HCT116 (cell line): ENCODE measurements at regions not wholly inside any gene's neighbourhood (a gene's known extent, or its start where the extent isn't known, plus 50 kb on each side); places are given as distances from the start of the nearest gene placed in this dataset.
"Not testable (repeated sequence)": the region's sequence is repeated elsewhere in the genome, so short reads cannot be mapped to it uniquely, and the experiment has no call there.

ENCODE experiments used
- ATAC-seq: fragments of 200-7000 bp; cut with Tn5 transposase; 2 replicates; pipeline ENCODE4 v1.9.1; 2020; ENCODE audit warnings: mild to moderate bottlenecking, moderate library complexity
- BruUV-seq: library from RNA; stranded (reverse); fragments of 400-500 nt; replicated peaks from 2 replicates; lab custom pipeline; 2021; lab: Mats Ljungman, UMichigan
- CTCF ChIA-PET: fragments of 300-600 bp; sonication (Branson Sonifier 250); formaldehyde crosslinking; loops from one replicate; lab custom pipeline; 2021; ENCODE audit warnings: antibody characterized with exemption; lab: Charles Lee
- POLR2A ChIA-PET: fragments of 300-600, 350-600 bp; sonication (Branson Sonifier 250); formaldehyde crosslinking; loops from one replicate; lab custom pipeline; 2021; ENCODE audit warnings: antibody characterized with exemption; lab: Charles Lee
- RAD21 ChIA-PET, 2 experiments: fragments of 300-600 bp; sonication (Branson Sonifier 250); formaldehyde crosslinking; loops; one replicate each; lab custom pipeline; 2023; ENCODE audit warnings: low total read pairs in 2 of 2; ENCODE audit not compliant: uncharacterized antibody in 2 of 2, unreplicated experiment in 2 of 2, low non-redundant PET in 1 of 2; lab: Charles Lee
- DNase-seq: peaks from one replicate; pipeline ENCODE4 v3.0.0-alpha.2; 2010; ENCODE audit warnings: low read depth, low spot score
- H2AFZ ChIP-seq: fragments of 200-600 bp; shearing (Covaris generic), sonication (generic); 2 replicates; pipeline ENCODE4 v1.6.1; 2017; ENCODE audit warnings: low read depth, mixed run types, mixed read lengths, antibody characterized with exemption, low read length; ENCODE audit not compliant: poor library complexity, severe bottlenecking
- H3K27ac ChIP-seq: 2 replicates; pipeline ENCODE4 v1.5.1; 2012; ENCODE audit warnings: low read depth, low read length
- H3K27me3 ChIP-seq: fragments of 200-600 bp; sonication (generic); 2 replicates; pipeline ENCODE4 v1.6.1; 2016; ENCODE audit warnings: mixed run types, low read length, mixed read lengths; ENCODE audit not compliant: insufficient read depth
- H3K36me3 ChIP-seq, 2 experiments: fragments of 200-500 bp in 1 of 2; fragments of 200-600 bp in 1 of 2; sonication (Bioruptor generic) in 1 of 2; sonication (generic) in 1 of 2; 2 replicates each; pipeline versions ENCODE4 v1.5.1 to v1.6.1; 2014 to 2016; ENCODE audit warnings: low read length in 2 of 2, inconsistent platforms in 1 of 2, mixed read lengths in 1 of 2, mixed run types in 1 of 2; ENCODE audit not compliant: insufficient read depth in 2 of 2, control insufficient read depth in 1 of 2
- H3K4me1 ChIP-seq, 2 experiments: fragments of 200-600 bp in 1 of 2; sonication (generic) in 1 of 2; 2 replicates each; pipeline versions ENCODE4 v1.5.1 to v1.6.1; 2012 to 2017; ENCODE audit warnings: low read length in 2 of 2, inconsistent platforms in 1 of 2, mild to moderate bottlenecking in 1 of 2, mixed read lengths in 1 of 2, mixed run types in 1 of 2, moderate library complexity in 1 of 2; ENCODE audit not compliant: insufficient read depth in 2 of 2, control insufficient read depth in 1 of 2
- H3K4me2 ChIP-seq: fragments of 200-600 bp; sonication (generic); 2 replicates; pipeline ENCODE4 v1.6.1; 2017; ENCODE audit warnings: mixed run types, low read length, mixed read lengths
- H3K4me3 ChIP-seq, 2 experiments: fragments of 200-600 bp in 1 of 2; sonication (generic) in 1 of 2; replicated peaks in 1 of 2; 2 replicates each; pipeline ENCODE4 v1.5.1; 2011 to 2016; ENCODE audit warnings: low read length in 2 of 2, control low read depth in 1 of 2, low read depth in 1 of 2, mild to moderate bottlenecking in 1 of 2, mixed read lengths in 1 of 2, mixed run types in 1 of 2
- H3K79me2 ChIP-seq: fragments of 200-600 bp; sonication (generic); 2 replicates; pipeline ENCODE4 v1.6.1; 2017; ENCODE audit warnings: mild to moderate bottlenecking, mixed run types, low read length, moderate library complexity, mixed read lengths; ENCODE audit not compliant: insufficient read depth
- H3K9ac ChIP-seq: fragments of 200-600 bp; sonication (generic); 2 replicates; pipeline ENCODE4 v1.6.1; 2016; ENCODE audit warnings: low read length, mixed read lengths
- H3K9me2 ChIP-seq: fragments of 200-600 bp; sonication (generic), shearing (Covaris generic); 2 replicates; pipeline ENCODE4 v1.6.1; 2017; ENCODE audit warnings: mixed run types, mild to moderate bottlenecking, moderate library complexity; ENCODE audit not compliant: insufficient read depth
- H3K9me3 ChIP-seq, 2 experiments: fragments of 200-500 bp in 1 of 2; fragments of 200-600 bp in 1 of 2; sonication (Bioruptor generic) in 1 of 2; sonication (generic) in 1 of 2; 2 replicates each; pipeline ENCODE4 v1.6.1; 2014 to 2017; ENCODE audit warnings: low read length in 2 of 2, mixed read lengths in 2 of 2, inconsistent platforms in 1 of 2, low read depth in 1 of 2, mild to moderate bottlenecking in 1 of 2, mixed run types in 1 of 2, moderate library complexity in 1 of 2; ENCODE audit not compliant: control insufficient read depth in 1 of 2, insufficient read depth in 1 of 2
- H4K20me1 ChIP-seq: fragments of 200-600 bp; sonication (generic), shearing (Covaris generic); 2 replicates; pipeline ENCODE4 v1.6.1; 2017; ENCODE audit warnings: mixed run types, mild to moderate bottlenecking, moderate library complexity; ENCODE audit not compliant: insufficient read depth
- intact Hi-C: fragments of 100-400 bp; cut with micrococcal nuclease; formaldehyde crosslinking; loops from 2 replicates; pipeline ENCODE4 v1.10.0; 2022

GRCh38 chr2:91566611-91567010 is 2875.1 kb downstream of the RPIA start:
- CTCF ChIA-PET, BruUV-seq, H3K27me3 ChIP-seq, H3K9ac ChIP-seq, DNase-seq, POLR2A ChIA-PET, RAD21 ChIA-PET, H4K20me1 ChIP-seq, H3K79me2 ChIP-seq, H3K9me2 ChIP-seq, H3K4me2 ChIP-seq, H2AFZ ChIP-seq, intact Hi-C loops, H3K27ac ChIP-seq, H3K4me3 ChIP-seq, ATAC-seq, H3K9me3 ChIP-seq, H3K4me1 ChIP-seq, H3K36me3 ChIP-seq: not testable (repeated sequence)

DNA sequence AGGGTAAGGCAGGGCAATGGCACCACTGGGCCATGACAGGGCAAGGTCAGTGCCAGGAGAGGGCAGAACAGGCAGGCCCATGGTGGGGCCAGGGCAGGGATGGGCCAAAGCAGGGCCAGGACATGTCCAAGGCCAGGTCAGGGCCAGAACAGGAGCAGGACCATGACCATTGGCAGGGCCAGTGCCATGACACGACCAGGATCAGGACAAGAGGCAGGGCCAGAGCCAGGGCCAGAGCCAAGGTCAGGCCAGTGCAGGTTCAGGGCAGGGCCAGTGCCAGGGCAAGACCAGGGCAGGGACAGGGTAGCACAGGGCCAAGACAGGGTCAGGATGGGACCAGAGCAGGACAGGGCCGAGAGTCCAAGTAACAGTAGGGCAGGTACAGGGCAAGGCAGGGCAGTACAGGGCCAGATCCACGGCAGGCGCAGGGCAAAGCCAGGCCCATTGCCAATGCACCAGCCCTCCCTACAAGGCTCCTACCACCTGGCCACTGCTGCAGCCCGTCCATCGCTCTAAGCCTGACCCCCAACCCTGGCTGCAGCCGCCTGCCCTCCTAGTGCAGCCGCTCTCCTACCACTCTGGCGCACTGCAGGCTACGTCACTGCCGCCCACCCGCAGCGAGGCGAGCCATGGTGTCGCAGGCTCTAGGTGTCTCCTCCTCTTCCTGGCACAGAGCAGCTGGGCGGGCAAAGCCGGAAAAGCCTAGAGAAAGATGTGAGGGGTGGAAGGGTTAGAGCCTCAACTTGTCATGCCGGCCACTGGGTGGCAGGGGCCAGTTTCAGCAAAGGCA is 2876.3 kb downstream of the RPIA start:
- DNase-seq, CTCF ChIA-PET, H3K27ac ChIP-seq, H2AFZ ChIP-seq, RAD21 ChIA-PET, H3K36me3 ChIP-seq, H3K9me3 ChIP-seq, H3K9me2 ChIP-seq, intact Hi-C loops, H3K27me3 ChIP-seq, H3K9ac ChIP-seq, H4K20me1 ChIP-seq, H3K4me1 ChIP-seq, H3K4me2 ChIP-seq, BruUV-seq, POLR2A ChIA-PET, H3K79me2 ChIP-seq, H3K4me3 ChIP-seq, ATAC-seq: not testable (repeated sequence)

DNA sequence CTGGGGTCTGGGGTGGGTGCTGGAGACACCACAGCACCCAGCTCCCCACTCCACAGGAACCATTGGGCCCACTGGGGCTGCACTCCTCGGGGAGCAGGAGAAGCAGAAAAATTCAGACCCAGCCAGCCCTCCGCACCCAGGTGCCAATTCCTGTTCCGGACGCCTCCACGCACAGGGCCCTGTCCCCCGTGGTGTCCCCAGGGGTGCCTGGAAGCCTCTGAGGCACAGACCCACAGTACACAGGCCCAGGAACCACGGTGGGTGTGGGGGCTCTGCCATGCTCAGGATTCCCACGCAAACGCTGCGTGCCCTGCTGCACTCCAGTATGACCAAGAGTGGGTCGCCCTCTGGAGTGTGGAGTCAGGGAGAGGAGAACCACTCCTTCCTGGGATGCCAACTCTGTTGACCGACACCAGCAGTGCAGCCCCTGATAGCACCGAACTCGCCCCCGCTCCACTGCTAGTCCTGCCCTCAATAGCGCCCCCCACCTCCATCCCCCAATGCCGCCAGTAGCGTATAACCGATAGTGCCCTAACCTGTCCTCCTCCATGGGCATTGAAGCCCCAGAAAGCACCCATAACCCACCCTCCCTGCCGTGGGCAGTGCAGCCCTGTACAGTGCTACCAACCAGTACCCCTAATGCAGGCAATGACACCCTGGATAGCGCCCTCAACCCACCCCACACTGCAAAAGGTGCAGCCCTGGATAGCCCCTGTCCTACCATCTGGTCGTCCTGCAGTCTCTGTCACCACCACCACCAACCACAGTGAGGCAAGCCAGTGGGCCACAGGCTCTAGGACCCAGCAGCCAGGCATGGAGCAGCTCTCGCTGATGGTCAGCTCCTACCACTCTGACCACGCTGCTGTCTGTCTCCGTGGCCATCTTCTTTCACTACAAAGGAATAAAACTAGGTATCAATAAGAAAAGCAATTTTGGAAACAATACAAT is 2877.2 kb downstream of the RPIA start:
- intact Hi-C loops, H3K79me2 ChIP-seq, POLR2A ChIA-PET, H4K20me1 ChIP-seq, CTCF ChIA-PET, BruUV-seq, H3K9me2 ChIP-seq, H3K27ac ChIP-seq, H3K9me3 ChIP-seq, H3K27me3 ChIP-seq, H3K9ac ChIP-seq, H3K36me3 ChIP-seq, RAD21 ChIA-PET, ATAC-seq, H2AFZ ChIP-seq, DNase-seq, H3K4me1 ChIP-seq, H3K4me3 ChIP-seq, H3K4me2 ChIP-seq: not testable (repeated sequence)

- CTCF ChIA-PET, H3K4me1 ChIP-seq, H3K9ac ChIP-seq, H3K9me2 ChIP-seq, H3K27ac ChIP-seq, H3K27me3 ChIP-seq, H3K9me3 ChIP-seq, H2AFZ ChIP-seq, DNase-seq, H3K4me3 ChIP-seq, H4K20me1 ChIP-seq, BruUV-seq, H3K36me3 ChIP-seq, RAD21 ChIA-PET, H3K79me2 ChIP-seq, H3K4me2 ChIP-seq, intact Hi-C loops, ATAC-seq, POLR2A ChIA-PET: not testable (repeated sequence)
Observed at GRCh38 chr2:91571239-91571923, 2879.9 kb downstream of the RPIA start.
